GM23338 (cell line): ENCODE measurements at regions not wholly inside any gene's neighbourhood (a gene's known extent, or its start where the extent isn't known, plus 50 kb on each side); places are given as distances from the start of the nearest gene placed in this dataset.

Experiments used
- ATAC-seq: fragments of 200-7000 bp; cut with Tn5 transposase; 3 replicates; pipeline ENCODE4 v1.9.1; 2020
- DNase-seq: peaks from one replicate; pipeline ENCODE4 v3.0.0-alpha.2; 2015; ENCODE audit warnings: low spot score
- H2AFZ ChIP-seq: fragments of 200-600 bp; sonication (generic); 2 replicates; pipeline ENCODE4 v1.8.0; 2016; ENCODE audit warnings: antibody characterized with exemption, mild to moderate bottlenecking, moderate library complexity
- H3F3A ChIP-seq: fragments of 200-600 bp; sonication (generic); replicated peaks from 2 replicates; pipeline ENCODE4 v1.8.0; 2017; ENCODE audit warnings: antibody characterized with exemption, mixed run types, low read depth
- H3K27ac ChIP-seq: fragments of 200-600 bp; sonication (generic); 2 replicates; pipeline ENCODE4 v1.6.1; 2016; ENCODE audit warnings: low read depth
- H3K27me3 ChIP-seq: fragments of 200-600 bp; sonication (generic); 2 replicates; pipeline ENCODE4 v1.8.0; 2016; ENCODE audit warnings: mild to moderate bottlenecking, mixed run types, moderate library complexity; ENCODE audit not compliant: insufficient read depth
- H3K36me3 ChIP-seq: fragments of 200-600 bp; sonication (generic); 2 replicates; pipeline ENCODE4 v1.8.0; 2016; ENCODE audit warnings: mild to moderate bottlenecking; ENCODE audit not compliant: insufficient read depth
- H3K4me1 ChIP-seq: fragments of 200-600 bp; sonication (generic); 2 replicates; pipeline ENCODE4 v1.8.0; 2016; ENCODE audit warnings: mild to moderate bottlenecking, moderate library complexity; ENCODE audit not compliant: insufficient read depth
- H3K4me2 ChIP-seq: fragments of 200-600 bp; sonication (generic); 2 replicates; pipeline ENCODE4 v1.7.1; 2017; ENCODE audit warnings: mixed run types
- H3K4me3 ChIP-seq: fragments of 200-600 bp; sonication (generic); 2 replicates; pipeline ENCODE4 v1.6.1; 2016; ENCODE audit warnings: mixed run types
- H3K79me2 ChIP-seq: fragments of 200-600 bp; sonication (generic); replicated peaks from 2 replicates; pipeline ENCODE4 v1.8.0; 2017; ENCODE audit warnings: mild to moderate bottlenecking; ENCODE audit not compliant: insufficient read depth
- H3K9me2 ChIP-seq: fragments of 200-600 bp; sonication (generic); 2 replicates; pipeline ENCODE4 v1.8.0; 2017; ENCODE audit not compliant: insufficient read depth
- H4K20me1 ChIP-seq: fragments of 200-600 bp; sonication (generic); replicated peaks from 2 replicates; pipeline ENCODE4 v1.8.0; 2017; ENCODE audit warnings: mild to moderate bottlenecking; ENCODE audit not compliant: insufficient read depth
- H3K27ac Mint-ChIP-seq: 2 replicates; pipeline ENCODE4 v1.8.0; 2020; ENCODE audit warnings: inconsistent platforms, mild to moderate bottlenecking, moderate library complexity, mixed read lengths
- H3K27me3 Mint-ChIP-seq: 3 replicates; pipeline ENCODE4 v1.8.0; 2022; ENCODE audit warnings: low read depth, mild to moderate bottlenecking, moderate library complexity, mixed read lengths, inconsistent platforms; ENCODE audit not compliant: insufficient read depth, poor library complexity
- H3K36me3 Mint-ChIP-seq: 3 replicates; pipeline ENCODE4 v1.8.0; 2021; ENCODE audit warnings: low read depth, mild to moderate bottlenecking, inconsistent platforms, moderate library complexity, mixed read lengths
- H3K4me1 Mint-ChIP-seq: 3 replicates; pipeline ENCODE4 v1.8.0; 2020; ENCODE audit warnings: mild to moderate bottlenecking, inconsistent platforms, mixed read lengths
- H3K4me3 Mint-ChIP-seq: 3 replicates; pipeline ENCODE4 v1.8.0; 2021; ENCODE audit warnings: moderate library complexity, mild to moderate bottlenecking, inconsistent platforms, mixed read lengths
- H3K9me3 Mint-ChIP-seq: 3 replicates; pipeline ENCODE4 v1.8.0; 2020; ENCODE audit warnings: moderate library complexity, mild to moderate bottlenecking, inconsistent platforms, mixed read lengths
- CREB1 ChIP-seq: fragments of 250-450 bp; sonication (Bioruptor Pico); IDR thresholded peaks from 2 replicates; pipeline ENCODE4 v1.5.0; 2020; ENCODE audit warnings: low read depth, mild to moderate bottlenecking, moderate library complexity
- CTCF ChIP-seq, 2 experiments: fragments of 200-600 bp in 1 of 2; sonication (generic) in 1 of 2; conservative IDR thresholded peaks; 2 replicates each; pipeline versions ENCODE4 v1.5.1 to v1.6.1; 2016 to 2017; ENCODE audit warnings: antibody characterized with exemption in 2 of 2, low read depth in 2 of 2, mild to moderate bottlenecking in 2 of 2, moderate library complexity in 1 of 2
- ETS1 ChIP-seq: IDR thresholded peaks from 2 replicates; pipeline ENCODE4 v1.6.1; 2016; ENCODE audit warnings: antibody characterized with exemption
- EZH2 ChIP-seq: fragments of 200-600 bp; sonication (generic); IDR thresholded peaks from one replicate; pipeline ENCODE4 v1.8.0; 2017; ENCODE audit warnings: antibody characterized with exemption, mild to moderate bottlenecking, low read depth; ENCODE audit not compliant: unreplicated experiment
- EZH2phosphoT487 ChIP-seq: fragments of 200-600 bp; sonication (generic); IDR thresholded peaks from one replicate; pipeline ENCODE4 v1.8.1; 2018; ENCODE audit warnings: antibody characterized with exemption; ENCODE audit not compliant: unreplicated experiment
- JUNB ChIP-seq: IDR thresholded peaks from one replicate; pipeline ENCODE4 v1.6.1; 2016; ENCODE audit warnings: antibody characterized with exemption; ENCODE audit not compliant: unreplicated experiment
- POLR2AphosphoS5 ChIP-seq: IDR thresholded peaks from 2 replicates; pipeline ENCODE4 v1.6.1; 2016; ENCODE audit warnings: antibody characterized with exemption, low read depth
- REST ChIP-seq: IDR thresholded peaks from one replicate; pipeline ENCODE4 v1.6.1; 2018; ENCODE audit warnings: antibody characterized with exemption; ENCODE audit not compliant: unreplicated experiment
- STAT1 ChIP-seq: IDR thresholded peaks from one replicate; pipeline ENCODE4 v1.6.1; 2016; ENCODE audit warnings: antibody characterized with exemption; ENCODE audit not compliant: unreplicated experiment
- ZNF114 ChIP-seq: fragments of 250-450 bp; sonication (Bioruptor Pico); IDR thresholded peaks from 2 replicates; pipeline ENCODE4 v1.5.0; 2020; ENCODE audit warnings: mild to moderate bottlenecking, moderate library complexity
- ZNF331 ChIP-seq: fragments of 250-450 bp; sonication (Bioruptor Pico); IDR thresholded peaks from 2 replicates; pipeline ENCODE4 v1.5.0; 2020; ENCODE audit warnings: low read depth, mild to moderate bottlenecking, moderate library complexity
- ZNF462 ChIP-seq: fragments of 250-450 bp; sonication (Bioruptor Pico); IDR thresholded peaks from 2 replicates; pipeline ENCODE4 v1.5.0; 2020; ENCODE audit warnings: mild to moderate bottlenecking, moderate library complexity

GRCh38 chr9:105864248-105864898 is 170.0 kb downstream of the TMEM38B start (continued):
- TF ChIP-seq CREB1 (CRISPR knock-in tag), result no peak
- TF ChIP-seq REST, result no peak
- TF ChIP-seq ZNF114 (CRISPR knock-in tag), result no peak
- TF ChIP-seq POLR2AphosphoS5, result no peak
- TF ChIP-seq STAT1, result no peak

- no peak for DNase-seq
- Mint-ChIP-seq H3K4me3 (no peak overlapping the region), H3K36me3 (no peaks in the 10 kb centered on the region), H3K4me1 (0 out of 3 replicates have a peak, but pooled peaks cover 4% of the 10 kb centered on the region), H3K27me3 (peaks cover 5% of the 10 kb centered on the region), H3K9me3 (no peaks in the 10 kb centered on the region), H3K27ac (no peak overlapping the region)
- no peak for ATAC-seq
- Histone ChIP-seq H3K4me1 (no peaks in the 10 kb centered on the region), H3K9me2 (no peaks in the 10 kb centered on the region), H3K4me2 (no peak overlapping the region), H4K20me1 (no peaks in the 10 kb centered on the region), H3K4me3 (no peak overlapping the region), H3F3A (no peaks in the 10 kb centered on the region), H3K27me3 (no peaks in the 10 kb centered on the region), H3K79me2 (no peaks in the 10 kb centered on the region), H3K27ac (no peak overlapping the region), H2AFZ (no peak overlapping the region), H3K36me3 (no peaks in the 10 kb centered on the region)
- no peak for TF ChIP-seq EZH2phosphoT487
- no peak for TF ChIP-seq ETS1
- TF ChIP-seq ZNF462, result no peak
- no peak for TF ChIP-seq EZH2
- no peak for TF ChIP-seq CTCF (conservative IDR thresholded peaks at IDR 0.05; ENCODE audit: low read depth in 2 of 2)
- no peak for TF ChIP-seq ZNF331
- TF ChIP-seq JUNB, result no peak
Observed at GRCh38 chr9:105865285-105865684, 170.9 kb downstream of the TMEM38B start.
